ENCODE measurements at regions not wholly inside any gene's neighbourhood (a gene's known extent, or its start where the extent isn't known, plus 50 kb on each side); places are given as distances from the start of the nearest gene placed in this dataset.
"Not testable (repeated sequence)": the region's sequence is repeated elsewhere in the genome, so short reads cannot be mapped to it uniquely, and the experiment has no call there.

GRCh38 chr7:46934198-46934825 is 647.6 kb downstream of the TNS3 start:
- no peak for DNase-seq (ENCODE audit: low read depth in 3 of 3)

GRCh38 chr7:46933596-46933995 is 648.3 kb downstream of the TNS3 start:
- no peak for DNase-seq (ENCODE audit: low read depth in 3 of 3)

GRCh38 chr7:46932676-46933424 is 649.1 kb downstream of the TNS3 start:
- DNase-seq (ENCODE audit: low read depth in 3 of 3) = no peak

DNA sequence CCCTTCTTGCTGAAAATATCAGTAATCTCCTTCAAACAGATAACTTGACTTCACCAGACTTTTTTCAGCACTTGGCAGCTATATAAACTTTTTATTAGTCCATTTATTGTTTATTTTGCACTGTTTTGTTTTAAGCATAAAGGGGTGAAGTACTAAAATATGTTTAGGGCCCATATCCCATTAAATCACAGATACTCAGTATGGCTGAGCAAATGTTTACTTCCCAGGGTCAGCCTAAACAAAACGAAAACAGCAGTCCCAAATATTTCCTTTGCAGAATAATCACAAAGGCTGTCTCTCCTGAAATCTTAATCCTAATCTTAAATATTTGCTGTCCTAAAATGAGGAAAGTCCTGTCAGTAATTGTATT is 649.6 kb downstream of the TNS3 start:
- DNase-seq (ENCODE audit: low read depth in 3 of 3) = no peak

- no peak for DNase-seq (ENCODE audit: low read depth in 3 of 3)
Measured at GRCh38 chr7:46930366-46930765, 651.5 kb downstream of the TNS3 start.

DNA sequence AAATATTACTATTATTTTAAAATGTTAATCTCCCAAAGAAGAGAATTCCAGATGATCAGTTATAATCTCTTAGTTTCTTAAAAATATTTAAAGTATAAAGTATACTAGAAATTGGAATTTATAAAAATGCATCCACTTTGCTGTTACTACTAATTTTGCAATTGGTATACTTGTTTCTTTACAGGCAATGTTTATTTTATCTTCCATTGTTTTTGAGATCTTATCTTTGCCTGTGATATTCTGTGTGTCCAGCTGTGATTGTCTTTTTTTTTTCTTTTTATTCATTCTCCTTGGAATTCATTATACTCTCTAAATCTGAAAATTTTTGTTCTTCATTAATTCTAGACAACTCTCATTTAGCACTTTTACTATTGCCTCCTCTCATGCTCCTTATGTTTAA is 652.6 kb downstream of the TNS3 start:
- no peak for DNase-seq (ENCODE audit: low read depth in 3 of 3)

DNA sequence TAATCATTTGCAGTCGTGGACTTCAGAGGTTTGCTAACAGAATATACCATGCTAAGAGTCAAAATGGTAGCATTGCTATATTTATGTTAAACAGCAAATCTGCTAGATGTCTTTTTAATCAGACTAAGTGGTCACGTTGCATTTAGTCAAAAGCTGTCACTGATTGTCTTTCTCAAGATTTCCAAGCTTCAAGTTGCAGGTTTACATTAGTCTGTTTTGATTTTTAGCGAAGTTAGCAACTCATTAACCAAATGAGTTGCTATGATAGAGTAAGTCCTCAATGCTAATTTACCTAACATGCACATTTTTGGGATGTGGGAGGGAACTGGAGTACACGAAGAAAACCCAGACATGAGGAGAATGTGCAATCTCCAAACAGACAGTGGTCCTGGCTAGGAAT is 653.2 kb downstream of the TNS3 start:
- DNase-seq (ENCODE audit: low read depth in 3 of 3) = no peak

- no peak for DNase-seq (ENCODE audit: low read depth in 3 of 3)
Measured at GRCh38 chr7:46927131-46927810, 654.6 kb downstream of the TNS3 start.

GRCh38 chr7:46916581-46916980 is 665.3 kb downstream of the TNS3 start:
- no peak for DNase-seq (ENCODE audit: low read depth in 3 of 3)

DNA sequence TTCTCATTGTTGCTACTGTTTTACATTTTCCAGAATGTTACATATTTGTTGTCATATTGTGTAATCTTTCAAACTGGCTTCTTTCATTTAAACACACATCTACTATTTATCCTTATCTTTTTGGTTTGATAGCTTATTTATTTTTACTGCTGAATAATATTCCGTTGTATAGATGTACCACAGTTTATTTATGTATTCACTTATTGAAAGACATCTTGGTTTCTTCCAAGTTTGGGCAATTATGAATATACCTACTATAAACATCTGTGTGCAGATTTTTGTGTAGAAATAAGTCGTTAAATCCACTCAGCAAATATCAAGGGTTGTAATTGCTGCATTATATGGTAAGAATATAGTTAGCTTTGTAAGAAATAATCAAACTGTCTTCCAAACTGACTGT is 669.2 kb downstream of the TNS3 start:
- no peak for DNase-seq (ENCODE audit: low read depth in 3 of 3)

- no peak for DNase-seq (ENCODE audit: low read depth in 3 of 3)
Measured at GRCh38 chr7:46909601-46910051, 672.3 kb downstream of the TNS3 start.

DNA sequence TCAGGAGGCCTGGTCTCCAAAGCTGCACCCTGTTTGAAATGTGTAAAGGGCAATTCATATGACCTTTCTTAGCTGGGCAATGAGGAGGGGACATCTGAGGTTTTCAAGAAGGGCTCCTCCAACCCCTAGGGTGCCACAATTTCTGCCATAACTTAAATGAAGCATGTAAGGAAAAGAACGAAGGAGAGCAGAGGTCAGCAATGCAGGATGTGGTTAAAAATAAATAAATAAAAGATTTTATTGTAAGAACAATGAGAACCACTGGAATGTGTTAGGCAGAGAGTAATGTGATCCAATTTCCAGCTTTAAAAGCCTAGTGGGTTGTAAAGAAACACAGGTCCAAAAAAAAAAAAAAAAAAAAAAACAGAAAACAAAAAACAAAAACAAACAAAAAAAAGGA is 673.1 kb downstream of the TNS3 start:
- DNase-seq (ENCODE audit: low read depth in 3 of 3) = no peak

GRCh38 chr7:46904523-46904922 is 677.4 kb downstream of the TNS3 start:
- not testable (repeated sequence) for DNase-seq (ENCODE audit: low read depth in 3 of 3)

GRCh38 chr7:46902463-46902862 is 679.4 kb downstream of the TNS3 start:
- no peak for DNase-seq (ENCODE audit: low read depth in 3 of 3)

DNA sequence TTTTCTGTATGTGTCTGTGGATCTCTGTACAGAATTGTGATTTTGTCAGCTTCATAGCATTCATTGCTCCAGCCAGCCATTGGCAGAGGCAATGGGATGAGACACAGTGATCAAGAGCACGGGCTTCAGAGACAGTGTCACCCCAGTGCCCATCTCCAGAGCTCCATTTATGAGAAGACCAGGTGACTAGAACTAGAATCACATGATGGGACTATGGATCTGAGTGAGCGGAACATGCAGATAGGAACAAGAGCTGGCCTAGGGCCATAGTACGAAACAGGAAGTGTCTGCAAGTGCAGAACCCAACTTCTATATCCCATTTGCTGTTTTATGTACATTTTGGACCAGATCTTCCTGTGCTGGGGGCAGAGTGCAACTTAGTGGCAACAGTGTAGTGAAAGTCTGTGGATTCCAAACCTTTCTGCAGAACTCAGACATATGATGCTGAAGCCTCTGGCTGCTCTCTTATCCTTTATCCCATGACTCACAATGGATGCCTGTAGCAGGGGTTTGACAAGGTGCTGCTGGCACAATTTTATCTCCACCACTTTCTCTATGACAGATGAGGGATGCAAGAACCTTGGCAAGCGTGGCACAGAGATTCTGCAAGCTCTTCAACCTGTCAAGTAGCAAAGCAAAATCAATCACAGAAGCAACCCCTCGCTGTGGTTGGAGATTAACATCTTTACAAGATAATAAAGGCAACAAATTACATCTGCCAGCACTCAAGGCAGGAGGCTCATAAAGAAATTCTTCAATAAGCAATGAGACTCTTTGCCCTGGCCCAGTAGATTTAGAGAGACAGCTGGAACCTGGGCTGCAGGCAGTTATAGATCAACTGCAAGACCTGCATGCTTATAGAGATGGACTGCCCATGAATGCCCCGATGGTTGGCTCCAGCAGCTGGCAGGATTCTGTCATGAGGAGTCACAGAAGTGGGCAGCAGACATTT is 681.3 kb downstream of the TNS3 start:
- DNase-seq (ENCODE audit: low read depth in 3 of 3) = no peak

DNA sequence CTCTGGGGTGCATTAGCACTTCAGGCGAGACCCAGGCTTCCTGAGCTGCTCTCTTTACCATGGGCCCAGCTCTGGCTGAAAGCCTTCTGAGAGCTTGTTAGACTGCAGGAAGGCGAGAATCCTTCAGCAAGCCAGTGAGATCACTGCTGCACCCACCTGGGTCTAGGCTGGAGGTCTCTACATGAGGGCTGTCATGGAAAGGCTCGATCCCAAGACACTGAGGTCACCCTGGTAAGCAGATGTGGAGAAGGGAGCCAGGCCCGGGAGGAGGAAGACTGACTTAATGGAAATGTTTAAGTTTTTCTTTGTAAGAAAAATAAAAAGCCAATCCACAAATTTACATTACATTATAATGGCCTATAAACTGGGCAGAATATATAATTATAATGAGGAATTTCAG is 684.5 kb downstream of the TNS3 start:
- DNase-seq (ENCODE audit: low read depth in 3 of 3) = no peak

GRCh38 chr7:46886669-46887374 is 695.1 kb downstream of the TNS3 start:
- DNase-seq (ENCODE audit: low read depth in 3 of 3) = no peak

GRCh38 chr7:46885167-46885566 is 696.7 kb downstream of the TNS3 start:
- DNase-seq (ENCODE audit: low read depth in 3 of 3) = no peak

DNA sequence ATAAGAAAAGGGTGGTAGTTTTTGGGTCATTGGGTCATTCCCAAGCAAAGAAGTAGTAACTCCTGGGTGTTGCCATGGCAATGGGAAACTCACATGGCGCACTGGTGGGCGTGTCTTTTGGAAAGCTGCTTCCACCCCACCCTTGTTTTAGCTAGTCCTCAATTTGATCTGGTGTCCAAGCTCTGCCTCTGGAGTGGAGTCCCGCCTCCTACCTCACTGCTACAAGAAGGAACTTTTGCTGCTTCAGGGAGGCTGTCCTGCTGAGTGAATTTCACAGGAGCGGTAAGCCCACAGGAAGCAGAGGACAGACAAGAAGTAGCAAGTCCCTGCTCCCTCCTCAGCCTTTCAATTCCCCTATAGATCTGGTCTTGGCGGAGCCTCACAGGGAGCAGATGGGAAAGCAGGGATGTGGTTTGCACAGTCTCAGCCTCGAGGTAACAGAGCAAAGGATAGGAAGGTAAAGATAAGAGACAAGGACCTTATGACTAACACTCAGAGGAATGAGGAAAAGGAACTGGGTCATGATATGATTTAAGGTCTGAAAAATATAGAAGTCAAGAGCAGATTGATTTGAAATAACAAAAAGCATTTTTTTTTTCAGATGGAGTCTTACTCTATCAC is 700.3 kb downstream of the TNS3 start:
- DNase-seq (ENCODE audit: low read depth in 3 of 3) = no peak

- no peak for DNase-seq (ENCODE audit: low read depth in 3 of 3)
Measured at GRCh38 chr7:46880508-46881196, 701.3 kb downstream of the TNS3 start.
